HepG2 (cell line): ENCODE measurements at regions not wholly inside any gene's neighbourhood (a gene's known extent, or its start where the extent isn't known, plus 50 kb on each side); places are given as distances from the start of the nearest gene placed in this dataset.

Experiments used
- ATAC-seq: fragments of 200-7000 bp; cut with Tn5 transposase; 3 replicates; pipeline ENCODE4 v1.9.1; 2020; ENCODE audit warnings: mild to moderate bottlenecking, moderate library complexity
- BruUV-seq: library from RNA; stranded (reverse); fragments of 400-500 nt; replicated peaks from 2 replicates; lab custom pipeline; 2021; lab: Mats Ljungman, UMichigan
- CTCF ChIA-PET: fragments of 300-600 bp; formaldehyde crosslinking; extraction: SDS; loops from one replicate; lab custom pipeline; 2021; ENCODE audit warnings: low total read pairs, inconsistent platforms, low intra/inter-chr PET ratio; lab: Yijun Ruan, JAX
- POLR2A ChIA-PET: fragments of 350-600 bp; sonication (Branson Sonifier 250); formaldehyde crosslinking; loops from one replicate; lab custom pipeline; 2020; ENCODE audit warnings: antibody characterized with exemption, inconsistent platforms; lab: Yijun Ruan, JAX
- DNase-seq: peaks from one replicate; pipeline ENCODE4 v3.0.0-alpha.2; 2015; ENCODE audit warnings: low spot score
- FAIRE-seq: peaks from 3 replicates; lab custom pipeline; 2011; peaks lifted over from hg19 to GRCh38; lab: Jason Lieb, UNC
- H2AFZ ChIP-seq: one replicate; pipeline ENCODE4 v1.6.1; 2011; ENCODE audit warnings: low read length, inconsistent platforms
- H3K27ac ChIP-seq: fragments of 300-600 bp; 3 replicates; pipeline ENCODE4 v1.8.0; 2011; ENCODE audit warnings: mixed run types, mild to moderate bottlenecking, mixed read lengths, low read length, inconsistent platforms; ENCODE audit not compliant: insufficient read depth; ENCODE audit errors: extremely low read length
- H3K27me3 ChIP-seq, 2 experiments: fragments of 200-600 bp in 1 of 2; 2 replicates in 1 of 2; 3 replicates in 1 of 2; pipeline versions ENCODE4 v1.6.0 to v1.8.0; 2011; ENCODE audit warnings: low read length in 2 of 2, mild to moderate bottlenecking in 2 of 2, moderate library complexity in 2 of 2, inconsistent platforms in 1 of 2; ENCODE audit not compliant: insufficient read depth in 2 of 2, control insufficient read depth in 1 of 2
- H3K36me3 ChIP-seq, 2 experiments: fragments of 200-600 bp in 1 of 2; replicated peaks in 1 of 2; 2 replicates in 1 of 2; 3 replicates in 1 of 2; pipeline versions ENCODE4 v1.5.1 to v1.8.0; 2011; ENCODE audit warnings: low read length in 2 of 2, inconsistent platforms in 1 of 2; ENCODE audit not compliant: insufficient read depth in 2 of 2, control insufficient read depth in 1 of 2
- H3K4me1 ChIP-seq: 2 replicates; pipeline ENCODE4 v1.5.1; 2012; ENCODE audit warnings: low read length, inconsistent platforms; ENCODE audit not compliant: insufficient read depth
- H3K4me2 ChIP-seq: 2 replicates; pipeline ENCODE4 v1.6.0; 2011; ENCODE audit warnings: low read depth, low read length, inconsistent platforms
- H3K4me3 ChIP-seq, 3 experiments: fragments of 200-600 bp in 1 of 3; sonication (generic), shearing (Covaris generic) in 1 of 3; replicated peaks in 1 of 3; 2 replicates each; pipeline ENCODE4 v1.5.1; 2011 to 2016; ENCODE audit warnings: low read length in 3 of 3, inconsistent platforms in 2 of 3, low read depth in 2 of 3, mild to moderate bottlenecking in 2 of 3, control low read depth in 1 of 3, mixed read lengths in 1 of 3; ENCODE audit not compliant: insufficient read depth in 1 of 3
- H3K79me2 ChIP-seq: one replicate; pipeline ENCODE4 v1.6.1; 2011; ENCODE audit warnings: low read length, inconsistent platforms; ENCODE audit not compliant: insufficient read depth
- H3K9ac ChIP-seq: 2 replicates; pipeline ENCODE4 v1.6.0; 2011; ENCODE audit warnings: mild to moderate bottlenecking, low read depth, low read length, inconsistent platforms; ENCODE audit not compliant: insufficient read depth
- H3K9me3 ChIP-seq: 2 replicates; pipeline ENCODE4 v1.5.1; 2012; ENCODE audit warnings: mild to moderate bottlenecking, low read length
- H4K20me1 ChIP-seq: 2 replicates; pipeline ENCODE4 v1.6.0; 2011; ENCODE audit warnings: inconsistent platforms, mild to moderate bottlenecking, low read length, moderate library complexity; ENCODE audit not compliant: insufficient read depth
- CBX1 ChIP-seq: IDR thresholded peaks from one replicate; pipeline ENCODE4 v1.6.1; 2016; ENCODE audit warnings: antibody characterized with exemption, low read depth
- FOSL2 ChIP-seq: sonication (generic); formaldehyde crosslinking; IDR thresholded peaks from 2 replicates; pipeline ENCODE4 v1.4.0; 2020; ENCODE audit warnings: missing genetic modification reagents
- MBNL3 ChIP-seq: fragments of 250-450 bp; sonication (Bioruptor Pico); conservative IDR thresholded peaks from 2 replicates; pipeline ENCODE4 v1.8.0; 2022; ENCODE audit warnings: mild to moderate bottlenecking, inconsistent platforms
- ONECUT2 ChIP-seq: sonication (generic); formaldehyde crosslinking; IDR thresholded peaks from 2 replicates; pipeline ENCODE4 v1.4.0; 2020; ENCODE audit warnings: missing genetic modification reagents
- TOPORS ChIP-seq: sonication (generic); formaldehyde crosslinking; IDR thresholded peaks from 2 replicates; pipeline ENCODE4 v1.8.0; 2023; ENCODE audit warnings: mild to moderate bottlenecking, missing genetic modification reagents
- ZFP36L1 ChIP-seq: sonication (generic); formaldehyde crosslinking; IDR thresholded peaks from 2 replicates; pipeline ENCODE4 v1.8.0; 2022; ENCODE audit warnings: mild to moderate bottlenecking, missing genetic modification reagents, moderate library complexity
- ZMAT3 ChIP-seq: sonication (generic); formaldehyde crosslinking; conservative IDR thresholded peaks from 2 replicates; pipeline ENCODE4 v1.7.0; 2021; ENCODE audit warnings: missing genetic modification reagents
- ZNF260 ChIP-seq: sonication (generic); formaldehyde crosslinking; IDR thresholded peaks from 2 replicates; pipeline ENCODE4 v1.4.0; 2020; ENCODE audit warnings: missing genetic modification reagents, low read depth, mild to moderate bottlenecking, borderline replicate concordance
- ZNF749 ChIP-seq: sonication (generic); formaldehyde crosslinking; IDR thresholded peaks from 2 replicates; pipeline ENCODE4 v1.8.0; 2022; ENCODE audit warnings: mild to moderate bottlenecking, missing genetic modification reagents, moderate library complexity, borderline replicate concordance
- WGBS: methylation state at CpG from one replicate; pipeline ENCODE4 v1.1.6; 2017; ENCODE audit warnings: low lambda C conversion rate; 5-methylcytosine and 5-hydroxymethylcytosine counted together
- in situ Hi-C: cut with HindIII; loops from 2 replicates; pipeline ENCODE4 v1.10.0; 2017; ENCODE audit warnings: low pct_unique_long_range_greater_than_20kb; ENCODE audit not compliant: extremely low pct_ligation_motif_present
- intact Hi-C: fragments of 100-400 bp; cut with micrococcal nuclease; formaldehyde crosslinking; loops from one replicate; pipeline ENCODE4 v1.10.0; 2022; ENCODE audit not compliant: unreplicated experiment
- TF ChIP-seq, protein P1 (sequence below): sonication (generic); formaldehyde crosslinking; IDR thresholded peaks from 2 replicates; pipeline ENCODE4 v1.4.0; 2020; ENCODE audit warnings: missing genetic modification reagents, mild to moderate bottlenecking, borderline replicate concordance
- TF ChIP-seq, protein P2 (sequence below): sonication (generic); formaldehyde crosslinking; IDR thresholded peaks from 2 replicates; pipeline ENCODE4 v1.4.0; 2020; ENCODE audit warnings: missing genetic modification reagents

DNA sequence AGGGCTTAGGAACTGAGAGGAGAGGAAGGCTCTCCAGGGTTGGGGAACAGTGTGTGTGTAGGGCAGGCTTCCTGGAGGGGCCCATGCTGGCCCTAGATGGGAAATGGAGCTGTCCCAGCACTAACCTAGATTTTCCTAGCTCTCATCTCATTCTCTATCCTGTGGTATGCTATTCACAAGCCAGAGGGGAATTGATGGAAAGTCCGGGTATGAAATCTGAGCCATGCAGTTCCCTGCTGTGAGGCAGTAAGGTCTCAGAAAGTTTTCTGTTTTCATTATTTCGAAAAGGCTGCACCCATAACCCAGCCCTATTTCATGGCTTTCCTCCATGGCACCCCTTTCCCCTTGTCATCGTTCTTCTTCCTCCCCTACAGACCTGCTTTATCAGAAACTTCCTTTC lies 220.3 kb downstream of the RPS24 start:
- Histone ChIP-seq H3K9me3 (no peaks in the 10 kb centered on the region), H3K9ac (no peak overlapping the region), H3K4me3 (no peak overlapping the region), H3K36me3 (no peaks in the 10 kb centered on the region), H2AFZ (no peak overlapping the region), H3K79me2 (no peaks in the 10 kb centered on the region), H3K27me3 (peaks cover 3% of the 10 kb centered on the region in 2 experiments; a peak in 3 of 5 replicates), H3K27ac (no peak overlapping the region), H3K4me2 (no peak overlapping the region), H3K4me1 (peaks cover 13% of the 10 kb centered on the region), H4K20me1 (no peaks in the 10 kb centered on the region)
- DNase-seq (no peak), ATAC-seq (no peak), FAIRE-seq (no peak)
- 33% methylated on average over 3 of the region's 3 CpGs for WGBS
- CTCF ChIA-PET = no interaction called here
- POLR2A ChIA-PET = no interaction called here
- intact Hi-C loops = no loop called here
- no TSS peak for BruUV-seq
- TF ChIP-seq, protein P1, sequence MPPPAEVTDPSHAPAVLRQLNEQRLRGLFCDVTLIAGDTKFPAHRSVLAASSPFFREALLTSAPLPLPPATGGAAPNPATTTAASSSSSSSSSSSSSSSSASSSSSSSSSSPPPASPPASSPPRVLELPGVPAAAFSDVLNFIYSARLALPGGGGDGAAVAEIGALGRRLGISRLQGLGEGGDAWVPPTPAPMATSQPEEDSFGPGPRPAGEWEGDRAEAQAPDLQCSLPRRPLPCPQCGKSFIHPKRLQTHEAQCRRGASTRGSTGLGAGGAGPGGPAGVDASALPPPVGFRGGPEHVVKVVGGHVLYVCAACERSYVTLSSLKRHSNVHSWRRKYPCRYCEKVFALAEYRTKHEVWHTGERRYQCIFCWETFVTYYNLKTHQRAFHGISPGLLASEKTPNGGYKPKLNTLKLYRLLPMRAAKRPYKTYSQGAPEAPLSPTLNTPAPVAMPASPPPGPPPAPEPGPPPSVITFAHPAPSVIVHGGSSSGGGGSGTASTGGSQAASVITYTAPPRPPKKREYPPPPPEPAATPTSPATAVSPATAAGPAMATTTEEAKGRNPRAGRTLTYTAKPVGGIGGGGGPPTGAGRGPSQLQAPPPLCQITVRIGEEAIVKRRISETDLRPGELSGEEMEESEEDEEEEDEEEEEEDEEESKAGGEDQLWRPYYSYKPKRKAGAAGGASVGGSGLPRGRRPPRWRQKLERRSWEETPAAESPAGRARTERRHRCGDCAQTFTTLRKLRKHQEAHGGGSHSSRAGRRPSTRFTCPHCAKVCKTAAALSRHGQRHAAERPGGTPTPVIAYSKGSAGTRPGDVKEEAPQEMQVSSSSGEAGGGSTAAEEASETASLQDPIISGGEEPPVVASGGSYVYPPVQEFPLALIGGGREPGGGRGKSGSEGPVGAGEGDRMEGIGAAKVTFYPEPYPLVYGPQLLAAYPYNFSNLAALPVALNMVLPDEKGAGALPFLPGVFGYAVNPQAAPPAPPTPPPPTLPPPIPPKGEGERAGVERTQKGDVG (CRISPR knock-in tag) = no peak
- TF ChIP-seq TOPORS = no peak
- in situ Hi-C loops = no loop called here

DNA sequence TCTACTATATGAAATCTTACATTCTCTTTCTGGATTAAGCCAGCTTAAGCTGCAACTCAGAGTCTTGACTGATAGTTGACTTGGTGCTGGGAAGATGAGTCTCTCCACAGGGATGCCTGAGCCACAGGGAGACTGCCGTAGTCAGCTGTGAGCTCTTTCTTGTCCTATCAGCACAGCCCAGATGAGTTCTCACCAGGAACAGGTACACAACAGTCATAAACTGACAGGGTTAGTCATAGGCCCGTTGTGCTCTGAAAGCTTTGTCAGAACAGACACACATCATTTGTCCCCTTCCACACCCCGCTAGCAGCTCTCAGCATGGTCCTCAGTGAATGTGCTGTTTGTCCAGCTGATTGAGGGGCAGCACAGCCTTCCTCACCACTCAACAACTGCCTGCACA lies 221.6 kb downstream of the RPS24 start:
- no peak overlapping the region for H3K9ac ChIP-seq
- no peak overlapping the region for H2AFZ ChIP-seq
- no peaks in the 10 kb centered on the region for H3K36me3 ChIP-seq
- H3K27ac ChIP-seq = no peak overlapping the region
- WGBS = 36% methylated on average over 2 of the region's 3 CpGs
- ChIA-PET POLR2A (no interaction called here), CTCF (no interaction called here)
- intact Hi-C loops (no loop called here), in situ Hi-C loops (no loop called here)
- FAIRE-seq = no peak
- no TSS peak for BruUV-seq
- no peaks in the 10 kb centered on the region for H3K79me2 ChIP-seq
- H3K4me3 ChIP-seq = no peak overlapping the region
- H4K20me1 ChIP-seq = no peaks in the 10 kb centered on the region
- no peak for ATAC-seq
- no peak for DNase-seq
- H3K4me1 ChIP-seq = peaks cover 24% of the 10 kb centered on the region
- no peak overlapping the region for H3K4me2 ChIP-seq
- H3K27me3 ChIP-seq = peaks cover 0 to 3% of the 10 kb centered on the region in 2 experiments; a peak in 2 of 5 replicates
- H3K9me3 ChIP-seq = no peaks in the 10 kb centered on the region
- TF ChIP-seq MBNL3 (no peak), ZMAT3 (CRISPR knock-in tag) (no peak), ZNF749 (CRISPR knock-in tag) (no peak), FOSL2 (CRISPR knock-in tag) (no peak), ZNF260 (no peak), ZFP36L1 (no peak), CBX1 (no peak), ONECUT2 (CRISPR knock-in tag) (no peak)
- TF ChIP-seq, protein P2, sequence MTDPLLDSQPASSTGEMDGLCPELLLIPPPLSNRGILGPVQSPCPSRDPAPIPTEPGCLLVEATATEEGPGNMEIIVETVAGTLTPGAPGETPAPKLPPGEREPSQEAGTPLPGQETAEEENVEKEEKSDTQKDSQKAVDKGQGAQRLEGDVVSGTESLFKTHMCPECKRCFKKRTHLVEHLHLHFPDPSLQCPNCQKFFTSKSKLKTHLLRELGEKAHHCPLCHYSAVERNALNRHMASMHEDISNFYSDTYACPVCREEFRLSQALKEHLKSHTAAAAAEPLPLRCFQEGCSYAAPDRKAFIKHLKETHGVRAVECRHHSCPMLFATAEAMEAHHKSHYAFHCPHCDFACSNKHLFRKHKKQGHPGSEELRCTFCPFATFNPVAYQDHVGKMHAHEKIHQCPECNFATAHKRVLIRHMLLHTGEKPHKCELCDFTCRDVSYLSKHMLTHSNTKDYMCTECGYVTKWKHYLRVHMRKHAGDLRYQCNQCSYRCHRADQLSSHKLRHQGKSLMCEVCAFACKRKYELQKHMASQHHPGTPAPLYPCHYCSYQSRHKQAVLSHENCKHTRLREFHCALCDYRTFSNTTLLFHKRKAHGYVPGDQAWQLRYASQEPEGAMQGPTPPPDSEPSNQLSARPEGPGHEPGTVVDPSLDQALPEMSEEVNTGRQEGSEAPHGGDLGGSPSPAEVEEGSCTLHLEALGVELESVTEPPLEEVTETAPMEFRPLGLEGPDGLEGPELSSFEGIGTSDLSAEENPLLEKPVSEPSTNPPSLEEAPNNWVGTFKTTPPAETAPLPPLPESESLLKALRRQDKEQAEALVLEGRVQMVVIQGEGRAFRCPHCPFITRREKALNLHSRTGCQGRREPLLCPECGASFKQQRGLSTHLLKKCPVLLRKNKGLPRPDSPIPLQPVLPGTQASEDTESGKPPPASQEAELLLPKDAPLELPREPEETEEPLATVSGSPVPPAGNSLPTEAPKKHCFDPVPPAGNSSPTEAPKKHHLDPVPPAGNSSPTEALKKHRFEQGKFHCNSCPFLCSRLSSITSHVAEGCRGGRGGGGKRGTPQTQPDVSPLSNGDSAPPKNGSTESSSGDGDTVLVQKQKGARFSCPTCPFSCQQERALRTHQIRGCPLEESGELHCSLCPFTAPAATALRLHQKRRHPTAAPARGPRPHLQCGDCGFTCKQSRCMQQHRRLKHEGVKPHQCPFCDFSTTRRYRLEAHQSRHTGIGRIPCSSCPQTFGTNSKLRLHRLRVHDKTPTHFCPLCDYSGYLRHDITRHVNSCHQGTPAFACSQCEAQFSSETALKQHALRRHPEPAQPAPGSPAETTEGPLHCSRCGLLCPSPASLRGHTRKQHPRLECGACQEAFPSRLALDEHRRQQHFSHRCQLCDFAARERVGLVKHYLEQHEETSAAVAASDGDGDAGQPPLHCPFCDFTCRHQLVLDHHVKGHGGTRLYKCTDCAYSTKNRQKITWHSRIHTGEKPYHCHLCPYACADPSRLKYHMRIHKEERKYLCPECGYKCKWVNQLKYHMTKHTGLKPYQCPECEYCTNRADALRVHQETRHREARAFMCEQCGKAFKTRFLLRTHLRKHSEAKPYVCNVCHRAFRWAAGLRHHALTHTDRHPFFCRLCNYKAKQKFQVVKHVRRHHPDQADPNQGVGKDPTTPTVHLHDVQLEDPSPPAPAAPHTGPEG (CRISPR knock-in tag) = no peak
